ENCODE measurements at regions not wholly inside any gene's neighbourhood (a gene's known extent, or its start where the extent isn't known, plus 50 kb on each side); places are given as distances from the start of the nearest gene placed in this dataset.

DNA sequence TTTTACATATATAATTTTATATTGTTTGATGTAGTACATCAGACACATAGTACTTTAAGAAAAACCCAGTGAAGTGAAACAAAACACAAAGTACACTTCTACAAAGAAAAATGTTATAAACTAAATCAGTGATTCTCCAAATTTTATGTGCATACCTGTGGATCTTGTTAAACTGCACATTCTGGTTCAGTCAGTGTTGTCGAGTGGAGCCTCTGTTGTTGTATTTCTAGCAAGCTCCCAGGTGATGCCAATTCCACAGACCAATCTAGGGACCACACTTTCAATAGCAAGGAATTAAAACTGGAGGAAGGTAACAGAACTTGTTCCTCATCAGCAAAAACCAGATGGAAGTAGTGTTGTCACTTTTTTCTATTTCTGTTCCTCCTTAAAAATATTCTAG is 183.8 kb upstream of the CD180 start:
- ATAC-seq (no peak), DNase-seq (ENCODE audit: missing footprints) (no peak)
- intact Hi-C loops (cut with DNase I): no loop called here

DNA sequence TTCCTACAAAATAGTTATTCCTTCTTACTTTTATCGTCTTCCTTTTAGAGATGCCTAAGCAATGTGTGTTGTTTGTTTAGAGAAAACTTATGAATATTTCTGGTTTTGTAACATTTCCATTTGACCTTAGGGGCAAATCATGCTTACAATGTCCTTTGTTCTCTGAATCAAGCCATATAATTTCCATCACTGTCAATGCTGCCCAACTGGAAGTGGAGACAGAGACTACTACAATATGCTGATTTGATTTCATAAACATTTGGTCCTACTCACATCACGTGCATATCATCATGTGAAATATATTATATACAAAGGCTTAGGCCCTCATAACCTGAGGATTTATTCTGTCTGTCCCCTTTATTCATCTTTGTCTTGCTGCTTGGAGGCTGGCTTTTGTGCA is 183.2 kb upstream of the CD180 start:
- no peak for ATAC-seq
- intact Hi-C loops (cut with DNase I): no loop called here
- no peak for DNase-seq (ENCODE audit: missing footprints)

DNA sequence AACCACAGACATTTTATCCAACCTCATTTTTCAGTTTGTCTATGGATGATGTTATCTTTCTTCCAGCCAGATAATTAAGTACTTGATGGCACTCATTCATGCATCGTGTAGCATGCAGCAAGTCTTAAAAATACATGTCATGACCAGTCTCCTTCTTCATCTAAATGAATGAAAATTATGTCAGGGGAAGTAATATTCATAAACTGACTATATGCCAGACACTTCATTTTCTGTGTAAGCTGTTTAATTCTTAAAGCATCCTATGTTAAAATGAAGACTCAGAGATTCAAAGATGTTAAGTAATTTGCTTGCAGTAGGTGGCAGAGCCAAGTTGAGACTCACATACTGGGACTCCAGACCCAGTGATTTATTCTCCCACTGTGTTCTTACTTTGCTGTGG is 181.7 kb upstream of the CD180 start:
- ATAC-seq (no peak), DNase-seq (ENCODE audit: missing footprints) (no peak)
- intact Hi-C loops (cut with DNase I): no loop called here

DNA sequence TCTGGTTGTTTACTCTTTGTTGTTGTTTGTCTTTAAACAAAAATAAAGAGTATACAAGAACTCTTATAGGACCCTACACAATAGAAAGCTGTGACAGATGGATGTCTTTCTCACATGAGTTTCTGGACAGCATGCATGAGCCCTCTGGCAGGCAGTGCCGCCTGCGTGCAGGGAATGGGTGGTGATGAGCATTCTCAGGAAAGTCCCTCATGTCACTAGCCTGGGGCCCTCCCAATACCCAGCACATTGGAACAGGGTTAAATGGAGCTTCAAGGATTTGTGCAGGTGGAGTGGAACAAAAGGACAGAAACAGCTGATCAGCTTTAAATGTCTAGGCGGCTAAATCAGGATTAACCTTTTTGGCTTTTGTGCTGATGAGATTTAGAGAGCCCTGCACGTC is 181.0 kb upstream of the CD180 start:
- intact Hi-C loops (cut with DNase I): no loop called here
- no peak for DNase-seq (ENCODE audit: missing footprints)
- no peak for ATAC-seq

DNA sequence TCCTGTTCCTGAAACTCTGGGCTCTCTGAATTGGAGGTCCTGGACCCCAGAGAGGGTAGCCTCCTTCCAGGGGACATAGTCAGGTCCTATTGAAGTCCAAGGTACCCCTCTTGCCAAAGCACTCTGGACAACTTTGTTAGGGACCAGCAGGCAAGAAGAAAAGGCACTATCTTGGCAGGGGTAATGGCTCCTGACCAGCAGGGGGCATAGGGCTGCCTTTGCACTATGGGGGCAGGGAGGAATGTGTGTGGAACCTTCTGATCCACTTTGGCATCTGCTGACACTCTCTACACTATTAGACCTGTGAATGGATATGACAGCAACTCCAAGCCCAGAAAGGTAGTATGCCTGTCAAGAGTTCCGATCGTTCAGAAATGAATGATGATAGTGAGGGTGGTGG is 179.0 kb upstream of the CD180 start:
- intact Hi-C loops (cut with DNase I): no loop called here
- no peak for DNase-seq (ENCODE audit: missing footprints)
- ATAC-seq: no peak

DNA sequence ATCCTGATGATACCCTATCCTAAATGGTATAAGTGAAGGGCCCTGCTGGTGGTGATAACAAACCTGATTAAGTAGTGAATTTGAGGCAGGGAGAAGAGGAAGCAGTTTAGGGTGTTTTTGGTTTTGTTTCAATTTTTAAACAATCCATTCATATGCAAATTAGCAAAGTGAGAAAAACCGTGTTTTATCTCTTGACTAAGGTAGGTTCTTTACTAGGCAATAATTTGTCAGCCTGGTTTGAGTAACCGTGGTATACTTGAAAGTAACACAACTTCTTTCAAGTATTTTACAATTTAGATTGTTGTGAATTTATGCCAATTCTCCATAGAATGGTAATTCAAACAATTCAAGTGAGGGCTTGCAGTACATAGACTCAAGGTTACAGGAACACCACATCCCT is 177.8 kb upstream of the CD180 start:
- DNase-seq (ENCODE audit: missing footprints) (no peak), ATAC-seq (no peak)
- intact Hi-C loops (cut with DNase I): no loop called here

DNA sequence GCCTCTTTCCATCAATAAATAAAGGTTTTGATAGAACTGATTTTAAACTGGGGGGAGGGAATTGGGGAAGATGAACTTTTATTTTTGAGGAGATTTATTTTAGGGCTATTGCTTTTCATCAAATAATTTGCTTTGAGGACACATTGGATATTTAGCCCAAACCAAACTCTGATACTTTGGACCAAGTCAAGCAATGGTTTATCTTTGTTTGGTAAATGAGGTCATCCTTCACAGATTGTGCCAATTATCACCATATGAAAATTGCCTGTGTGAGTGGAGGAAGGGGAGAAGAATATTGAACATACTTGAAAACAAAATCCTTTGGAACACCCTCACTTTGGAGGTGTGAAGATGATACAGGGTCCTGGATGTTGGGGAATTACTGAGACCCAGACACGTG is 176.9 kb upstream of the CD180 start:
- DNase-seq (ENCODE audit: missing footprints) (no peak), ATAC-seq (no peak)
- intact Hi-C loops (cut with DNase I): no loop called here

DNA sequence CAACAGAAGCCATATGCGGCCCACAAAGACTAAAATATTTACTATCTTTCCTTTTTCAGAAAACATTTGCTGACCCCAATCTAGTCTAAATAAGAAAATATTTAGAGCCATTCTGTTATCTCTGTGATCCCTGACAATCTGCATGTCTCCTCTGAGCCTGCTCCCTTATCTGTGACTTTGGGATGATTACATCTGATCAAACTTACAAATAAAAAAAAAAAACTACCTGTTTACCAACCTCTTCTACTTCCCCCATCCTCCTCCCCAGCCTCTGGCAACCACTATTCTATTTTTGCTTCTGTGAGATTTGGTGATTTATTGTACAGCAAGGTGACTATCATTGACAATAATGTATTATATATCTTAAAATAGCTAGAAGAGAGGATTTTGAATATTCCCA is 176.3 kb upstream of the CD180 start:
- no peak for ATAC-seq
- intact Hi-C loops (cut with DNase I): no loop called here

DNA sequence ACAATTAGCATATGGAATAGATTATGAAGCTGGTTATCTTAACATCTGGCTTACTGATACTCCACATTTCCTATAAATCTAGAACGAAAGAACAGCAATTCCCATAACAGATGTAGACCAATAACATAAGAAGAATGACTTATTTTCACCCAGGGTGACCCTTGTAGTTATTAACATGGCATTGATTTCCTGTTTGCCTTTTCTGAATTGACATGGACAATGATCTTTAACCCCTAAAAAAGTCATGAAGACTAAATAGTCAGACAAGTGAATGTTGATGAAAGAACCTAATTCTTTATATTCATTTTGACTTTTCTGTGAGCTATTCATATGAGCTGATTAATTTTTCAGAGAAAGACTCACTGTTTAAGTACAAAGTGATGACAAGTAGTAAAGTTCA is 175.3 kb upstream of the CD180 start:
- DNase-seq (ENCODE audit: missing footprints) (no peak), ATAC-seq (no peak)
- intact Hi-C loops (cut with DNase I): no loop called here

More for the DNA sequence above, 176.3 kb upstream of the CD180 start:
- no peak for DNase-seq (ENCODE audit: missing footprints)

DNA sequence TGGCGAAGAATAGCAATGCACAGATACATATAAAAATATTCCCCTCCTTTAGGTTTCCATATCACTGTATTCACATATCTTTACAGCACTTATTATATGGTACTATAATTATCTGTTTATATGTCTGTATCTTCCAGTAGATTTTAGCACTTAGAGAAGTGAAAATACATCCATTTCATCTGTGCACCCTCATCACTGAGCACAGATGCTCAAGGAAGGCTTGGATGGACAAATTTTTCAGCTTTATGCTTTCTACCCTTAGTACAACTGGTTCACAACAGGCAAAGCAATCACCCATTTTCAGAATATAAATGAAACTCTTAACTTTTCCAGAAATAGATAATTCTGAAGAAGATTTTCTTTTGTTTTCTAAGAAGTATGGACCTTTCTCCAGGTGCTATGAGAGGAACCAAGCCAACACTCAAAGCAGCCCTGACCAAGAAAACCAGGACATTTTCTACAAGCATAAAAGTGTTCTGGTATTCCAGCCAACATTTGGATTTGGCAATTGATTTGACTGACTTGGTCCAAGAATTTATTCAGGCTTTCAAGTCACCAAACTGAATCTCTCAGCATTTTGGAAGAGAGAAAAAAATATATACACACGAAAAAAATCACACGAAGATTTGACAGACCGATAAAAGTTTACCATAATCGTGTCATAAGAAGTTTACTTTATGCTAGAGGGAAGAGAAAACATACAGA is 170.2 kb upstream of the CD180 start:
- DNase-seq (ENCODE audit: missing footprints) (no peak), ATAC-seq (no peak)
- intact Hi-C loops (cut with DNase I): no loop called here

DNA sequence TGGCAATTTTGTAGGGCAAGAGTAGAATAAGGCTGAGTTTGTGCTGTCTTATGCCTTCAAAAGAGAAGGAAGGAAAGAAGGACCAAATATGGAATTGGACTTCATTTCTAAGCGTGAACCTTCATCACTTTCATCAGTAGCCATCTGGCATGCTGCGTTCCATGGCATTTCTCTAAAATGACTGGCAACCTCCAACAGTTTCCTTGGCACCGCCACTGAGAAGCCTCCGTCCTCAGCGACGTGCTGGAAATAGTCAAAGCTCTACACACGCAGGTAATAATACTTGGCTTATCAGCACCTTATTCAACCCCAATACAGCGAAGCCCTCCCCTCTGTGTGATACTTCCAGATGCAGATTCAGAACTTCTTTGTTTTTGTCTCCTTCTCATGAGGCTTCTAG is 169.7 kb upstream of the CD180 start:
- intact Hi-C loops (cut with DNase I): no loop called here
- DNase-seq (ENCODE audit: missing footprints) (no peak), ATAC-seq (no peak)

DNA sequence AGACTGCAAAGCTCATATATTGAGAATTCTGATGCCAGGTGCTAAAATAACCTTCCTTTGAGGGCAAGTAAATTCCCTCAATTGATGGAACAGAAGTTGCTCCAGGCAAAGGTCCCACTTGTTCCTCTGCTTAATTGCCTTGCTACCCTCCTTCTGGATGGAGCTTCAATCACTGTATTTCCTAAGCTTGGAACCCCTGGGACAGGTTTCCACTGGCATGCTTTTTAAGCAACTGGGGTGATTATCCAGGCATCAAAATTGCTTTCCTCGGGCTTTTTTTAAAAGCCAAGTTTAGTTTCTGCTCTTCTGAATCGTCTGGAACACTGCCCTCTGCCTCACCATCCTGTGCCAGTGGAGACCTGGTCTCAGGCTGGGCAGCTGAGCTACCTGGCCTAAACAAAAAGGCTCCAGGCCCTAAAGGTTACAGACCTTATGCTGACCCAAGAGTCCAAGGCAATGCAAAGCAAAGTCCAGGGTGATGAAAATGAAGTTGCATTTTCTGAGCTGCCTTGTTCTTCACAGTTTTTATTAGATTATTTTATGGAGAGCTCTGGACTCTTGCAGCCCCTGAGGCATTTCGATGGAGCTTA is 167.9 kb upstream of the CD180 start:
- ATAC-seq: no peak
- intact Hi-C loops (cut with DNase I): no loop called here
- no peak for DNase-seq (ENCODE audit: missing footprints)

DNA sequence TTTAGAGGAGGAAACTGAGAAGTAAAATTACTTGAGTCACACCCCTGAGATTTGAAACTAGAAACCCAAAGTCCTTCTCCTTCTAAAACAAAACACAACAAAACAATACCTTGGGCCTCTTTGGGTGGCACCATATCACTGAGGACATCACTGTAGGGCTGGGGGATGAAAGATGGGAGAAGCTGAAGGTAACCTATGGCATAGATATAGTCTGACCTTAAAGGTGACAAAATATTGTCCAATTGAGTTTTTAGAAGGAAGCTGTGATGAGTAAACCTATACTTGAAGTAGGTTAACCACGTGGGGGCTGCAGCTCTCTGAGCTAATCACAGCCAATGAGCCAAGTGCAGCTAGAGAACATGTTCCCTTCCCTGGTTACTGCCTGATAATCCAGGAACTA is 167.4 kb upstream of the CD180 start:
- intact Hi-C loops (cut with DNase I): no loop called here
- DNase-seq (ENCODE audit: missing footprints) (no peak), ATAC-seq (no peak)

DNA sequence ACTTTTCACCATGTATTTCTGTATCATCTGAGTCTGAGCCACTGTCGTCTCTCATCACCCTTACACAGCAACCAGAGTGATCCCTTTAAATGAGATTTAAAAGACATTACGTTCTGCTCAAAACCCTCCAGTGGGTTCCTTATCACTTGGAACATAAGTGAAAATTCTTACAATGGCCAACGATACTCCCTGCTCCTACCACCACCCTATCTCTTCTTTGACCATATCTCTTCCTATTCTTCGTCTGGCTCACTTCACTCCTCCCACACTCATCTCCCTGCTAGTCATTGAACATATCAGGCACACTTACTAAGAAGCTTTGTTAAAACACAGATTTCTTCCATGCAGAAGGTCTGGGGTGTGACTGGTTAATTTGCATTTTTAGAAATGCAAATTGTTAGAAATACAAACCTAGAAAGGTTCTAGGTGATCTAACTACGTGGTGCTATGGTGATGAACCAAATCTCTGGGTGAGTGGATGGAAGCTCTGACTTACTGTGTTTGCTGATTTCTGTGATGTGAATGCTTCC is 166.6 kb upstream of the CD180 start:
- DNase-seq (ENCODE audit: missing footprints) (no peak), ATAC-seq (no peak)
- intact Hi-C loops (cut with DNase I): no loop called here

DNA sequence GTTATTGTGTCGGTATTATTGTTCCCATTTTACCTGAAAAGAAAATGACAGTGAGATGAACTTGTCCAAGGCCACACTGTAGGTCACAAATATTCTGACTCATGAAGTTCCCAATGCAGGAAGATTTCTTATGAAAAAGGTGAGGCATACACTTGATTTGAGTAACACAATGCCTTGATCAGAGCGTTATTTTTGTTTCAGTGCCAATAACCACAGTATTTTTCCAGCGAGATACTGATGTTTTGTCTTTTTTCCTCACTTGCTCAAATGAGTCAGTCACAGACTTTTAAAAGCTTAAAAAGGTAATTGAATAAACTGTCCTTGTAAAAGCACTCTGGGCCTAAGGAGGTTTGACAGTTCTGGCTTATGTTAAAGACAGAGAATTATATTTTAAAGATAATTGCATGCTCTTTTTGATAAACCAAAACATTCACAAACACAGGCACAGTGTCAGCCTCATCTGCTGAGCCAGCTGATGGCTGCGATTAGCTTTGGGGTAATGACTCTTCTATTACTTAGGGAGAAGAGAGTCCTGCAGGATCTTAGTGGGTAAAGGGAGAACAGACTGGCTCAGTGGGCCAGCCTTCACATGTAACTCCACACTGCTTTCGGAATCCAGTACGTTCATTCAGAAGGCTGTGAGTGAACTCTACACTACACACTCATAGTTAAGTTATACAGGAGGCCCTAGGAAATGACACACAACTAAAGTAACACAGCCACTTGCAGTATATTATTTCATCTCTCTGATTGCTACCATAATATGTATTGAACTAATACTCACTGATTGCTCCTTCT is 165.5 kb upstream of the CD180 start:
- DNase-seq (ENCODE audit: missing footprints): no peak
- intact Hi-C loops (cut with DNase I): no loop called here
- ATAC-seq: no peak

DNA sequence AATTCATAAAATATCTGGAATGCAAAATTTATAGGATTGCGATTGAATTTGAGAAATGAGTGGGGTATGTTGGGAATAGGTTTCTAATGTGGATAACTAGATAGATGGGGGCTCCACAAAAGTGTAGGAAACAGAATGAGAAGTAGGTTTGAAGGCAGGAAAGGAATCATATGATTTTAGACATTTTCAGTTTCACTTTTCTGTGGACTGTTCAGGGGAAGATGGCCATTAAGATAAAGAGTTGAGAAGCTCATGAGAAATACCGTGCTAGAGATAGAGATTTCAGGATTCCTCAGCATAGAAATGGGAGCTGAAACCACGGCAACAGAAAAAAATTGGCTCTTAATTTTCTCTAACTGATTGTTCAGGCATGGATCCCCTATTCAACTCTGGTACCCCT is 163.4 kb upstream of the CD180 start:
- DNase-seq (ENCODE audit: missing footprints): no peak

DNA sequence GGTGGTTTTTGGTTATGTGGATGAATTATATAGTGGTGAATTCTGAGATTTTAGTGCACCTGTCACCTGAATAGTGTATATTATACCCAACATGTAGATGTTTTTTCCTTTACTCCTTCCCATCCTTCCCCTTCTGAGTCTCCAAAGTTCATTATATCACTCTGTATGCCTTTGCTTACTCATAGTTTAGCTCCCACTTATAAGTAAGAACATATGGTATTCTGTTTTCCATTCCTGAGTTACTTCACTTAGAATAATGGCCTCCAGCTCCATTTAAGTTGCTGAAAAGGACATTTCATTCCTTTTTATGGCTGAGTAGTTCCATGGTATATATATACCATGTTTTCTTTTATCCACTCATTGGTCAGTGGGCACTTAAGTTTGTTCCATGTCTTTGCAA is 161.6 kb upstream of the CD180 start:
- DNase-seq (ENCODE audit: missing footprints): no peak
- intact Hi-C loops (cut with DNase I): no loop called here
- no peak for ATAC-seq

More for the DNA sequence above, 163.4 kb upstream of the CD180 start:
- no peak for ATAC-seq
- intact Hi-C loops (cut with DNase I): no loop called here

DNA sequence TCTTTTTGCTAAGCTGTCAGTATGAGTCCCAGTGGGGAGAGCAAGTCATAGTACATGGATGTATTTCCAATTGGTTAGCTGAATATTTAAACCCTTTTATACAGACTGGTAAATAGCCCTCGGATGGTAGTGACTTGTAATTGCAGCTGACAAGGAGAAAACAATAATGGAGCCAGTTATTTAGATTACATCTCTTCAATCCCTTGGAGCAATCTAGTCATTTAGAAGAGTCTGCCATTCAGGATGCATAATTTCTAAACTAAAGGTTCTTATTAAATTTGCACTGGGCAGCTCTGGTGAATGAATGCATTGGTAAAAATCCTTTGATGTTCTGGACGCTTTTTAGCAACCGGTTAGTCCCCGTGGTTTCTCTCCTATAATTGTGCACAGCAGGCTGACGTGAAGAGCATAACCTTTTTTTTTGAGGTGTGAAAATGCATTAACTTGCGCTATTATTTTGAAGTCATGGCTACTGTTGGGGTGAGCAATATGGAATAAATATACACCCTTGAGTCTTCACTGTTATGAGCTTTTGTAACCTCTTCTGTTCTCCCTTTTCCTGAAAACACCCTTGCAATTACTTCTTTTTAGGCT is 158.6 kb upstream of the CD180 start:
- intact Hi-C loops (cut with DNase I): no loop called here
- no peak for ATAC-seq
- DNase-seq (ENCODE audit: missing footprints): no peak

DNA sequence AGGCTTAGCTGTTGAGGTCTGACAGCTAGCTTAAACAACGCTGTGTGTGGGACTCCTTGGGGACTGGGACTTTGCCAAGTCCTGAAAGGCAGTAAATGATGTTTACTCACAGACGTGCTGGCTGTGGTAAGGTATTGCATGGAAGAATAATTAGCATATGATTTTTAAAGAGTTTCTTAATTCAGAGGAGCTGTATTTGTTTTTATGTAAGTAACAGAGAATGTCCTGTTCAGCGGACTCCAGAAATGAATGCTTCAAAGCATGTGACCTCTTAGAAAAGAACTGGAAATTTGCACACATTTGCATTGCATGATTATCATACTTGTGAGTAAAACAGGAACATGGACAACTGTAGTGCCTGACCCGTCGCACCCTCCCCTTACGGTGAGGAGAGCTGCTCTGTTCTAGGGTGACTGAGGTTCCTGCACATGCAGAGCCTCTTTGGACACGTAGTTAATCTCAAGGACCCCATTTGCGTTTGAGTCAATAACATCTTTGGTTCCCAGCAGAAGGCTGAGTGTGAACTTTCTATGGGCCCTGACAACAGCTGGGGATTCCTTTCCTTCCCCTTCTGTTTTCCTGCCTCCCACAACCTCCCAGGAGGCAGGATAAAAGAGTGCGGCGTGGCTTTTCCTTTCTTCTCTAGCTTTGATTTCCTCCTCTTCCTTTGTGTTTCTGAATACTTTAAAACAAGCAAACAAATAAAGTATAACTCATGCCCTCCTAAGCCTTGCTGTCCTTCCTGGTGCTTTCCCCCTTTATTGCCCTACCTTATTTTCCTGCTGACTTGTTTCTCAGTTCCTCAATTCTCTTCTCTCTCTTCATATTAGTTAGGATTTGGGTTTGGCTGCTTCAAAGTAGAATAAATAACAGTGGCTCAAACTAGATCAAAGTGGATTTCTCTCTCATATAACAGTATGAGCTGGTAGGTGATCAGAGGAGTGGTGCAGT is 157.2 kb upstream of the CD180 start:
- DNase-seq (ENCODE audit: missing footprints) (no peak), ATAC-seq (no peak)
- intact Hi-C loops (cut with DNase I): no loop called here

All from Right ventricle myocardium inferior (tissue), 1 donor.